ENCODE measurements at regions not wholly inside any gene's neighbourhood (a gene's known extent, or its start where the extent isn't known, plus 50 kb on each side); places are given as distances from the start of the nearest gene placed in this dataset.
"Not testable (repeated sequence)": the region's sequence is repeated elsewhere in the genome, so short reads cannot be mapped to it uniquely, and the experiment has no call there.

GRCh38 chr9:97248252-97248651 lies 59.2 kb upstream of the CCDC180 start:
- DNase-seq (ENCODE audit: low read depth) = not testable (repeated sequence)

GRCh38 chr9:97243606-97244005 lies 63.9 kb upstream of the CCDC180 start:
- no peak for DNase-seq (ENCODE audit: low read depth)

- DNase-seq (ENCODE audit: low read depth) = peak; percentile 34
These were observed 66.0 kb upstream of the CCDC180 start for GRCh38 chr9:97241430-97241829.

GRCh38 chr9:97237951-97238889 lies 69.2 kb upstream of the CCDC180 start:
- DNase-seq (ENCODE audit: low read depth) = peak; percentile 92

GRCh38 chr9:97237311-97237786 lies 70.1 kb upstream of the CCDC180 start:
- DNase-seq (ENCODE audit: low read depth) = no peak

GRCh38 chr9:97233009-97233400 lies 74.5 kb upstream of the CCDC180 start:
- DNase-seq (ENCODE audit: low read depth) = not testable (repeated sequence)

GRCh38 chr9:97232060-97233008 lies 75.1 kb upstream of the CCDC180 start:
- not testable (repeated sequence) for DNase-seq (ENCODE audit: low read depth)

- DNase-seq (ENCODE audit: low read depth) = not testable (repeated sequence)
These were observed 85.1 kb upstream of the CCDC180 start for GRCh38 chr9:97222393-97222792.

- peak; percentile 73 for DNase-seq (ENCODE audit: low read depth)
These were observed 85.7 kb upstream of the CCDC180 start for GRCh38 chr9:97221478-97222355.

GRCh38 chr9:97220894-97221477 lies 86.5 kb upstream of the CCDC180 start:
- DNase-seq (ENCODE audit: low read depth) = no peak

GRCh38 chr9:97220396-97220795 lies 87.1 kb upstream of the CCDC180 start:
- DNase-seq (ENCODE audit: low read depth) = not testable (repeated sequence)

GRCh38 chr9:97219443-97220140 lies 87.9 kb upstream of the CCDC180 start:
- not testable (repeated sequence) for DNase-seq (ENCODE audit: low read depth)

- not testable (repeated sequence) for DNase-seq (ENCODE audit: low read depth)
These were observed 92.3 kb upstream of the CCDC180 start for GRCh38 chr9:97215127-97215526.

GRCh38 chr9:97214556-97214955 lies 92.9 kb upstream of the CCDC180 start:
- not testable (repeated sequence) for DNase-seq (ENCODE audit: low read depth)

GRCh38 chr9:97199683-97200082 lies 107.8 kb upstream of the CCDC180 start:
- DNase-seq (ENCODE audit: low read depth) = not testable (repeated sequence)

- DNase-seq (ENCODE audit: low read depth) = peak; percentile 32
These were observed 113.7 kb upstream of the CCDC180 start for GRCh38 chr9:97193767-97194166.

- peak; percentile 1 for DNase-seq (ENCODE audit: low read depth)
These were observed 118.9 kb upstream of the CCDC180 start for GRCh38 chr9:97188545-97188944.

- DNase-seq (ENCODE audit: low read depth) = not testable (repeated sequence)
These were observed 119.8 kb upstream of the CCDC180 start for GRCh38 chr9:97187706-97188105.

GRCh38 chr9:97186493-97186892 lies 121.0 kb upstream of the CCDC180 start:
- no peak for DNase-seq (ENCODE audit: low read depth)

- not testable (repeated sequence) for DNase-seq (ENCODE audit: low read depth)
These were observed 124.9 kb upstream of the CCDC180 start for GRCh38 chr9:97182532-97182931.
